SKM-1 treated with dmso at 0.1 percent for 144 hours (cell line): ENCODE measurements at regions not wholly inside any gene's neighbourhood (a gene's known extent, or its start where the extent isn't known, plus 50 kb on each side); places are given as distances from the start of the nearest gene placed in this dataset.

Experiments used
- DNase-seq: peaks from one replicate; lab custom pipeline; 2025; ENCODE audit not compliant: unreplicated experiment; lab: John Stamatoyannopoulos, UW

GRCh38 chr4:36921476-36922216, 322.9 kb upstream of the NWD2 start:
- DNase-seq = no peak

DNA sequence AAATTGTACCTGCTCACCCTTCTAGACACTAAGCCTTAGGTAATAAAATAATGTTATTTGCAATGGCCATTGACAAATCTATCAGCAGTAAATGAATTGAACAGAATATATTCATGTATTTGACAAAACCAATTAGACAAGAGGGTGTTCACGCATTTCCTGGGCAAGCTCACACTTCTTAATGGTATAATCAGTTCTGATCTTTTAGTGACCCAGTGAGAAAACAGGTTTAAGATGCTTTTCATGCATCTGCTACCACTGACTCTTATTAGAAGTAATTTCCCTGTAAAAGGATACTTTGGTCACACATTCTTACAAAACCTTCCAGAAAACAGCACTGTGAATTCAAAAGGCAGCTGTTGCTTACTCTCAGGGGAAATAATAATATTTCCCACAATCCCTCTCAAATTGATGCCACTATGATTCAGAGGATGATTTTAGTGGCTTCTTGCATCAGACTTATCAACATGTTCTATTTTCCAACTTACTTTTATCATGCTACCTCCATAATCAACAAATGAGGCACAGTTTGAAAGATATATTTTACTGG, 313.9 kb upstream of the NWD2 start:
- DNase-seq = no peak

DNA sequence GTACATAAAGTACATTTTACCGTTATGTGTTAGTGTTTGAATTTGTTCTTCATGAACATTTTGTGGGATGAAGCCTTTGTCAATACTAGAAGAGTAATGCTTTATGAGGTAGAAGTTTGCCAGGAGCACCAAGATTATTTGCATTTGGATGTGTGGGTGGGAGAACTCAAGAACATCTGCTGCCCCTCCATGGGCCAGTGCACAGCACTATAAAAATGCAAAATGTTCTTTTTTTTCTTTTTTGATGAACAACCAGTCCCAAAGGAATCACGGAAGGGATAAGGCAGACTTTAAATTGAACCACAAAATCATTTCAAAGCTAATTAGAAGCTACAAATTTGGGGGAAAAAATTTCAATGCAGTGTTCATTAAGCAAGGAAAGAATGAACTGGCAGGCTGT, 300.3 kb upstream of the NWD2 start:
- DNase-seq = no peak

GRCh38 chr4:36961420-36961819, 283.1 kb upstream of the NWD2 start:
- DNase-seq = no peak

GRCh38 chr4:36966756-36967460, 277.6 kb upstream of the NWD2 start:
- DNase-seq = no peak

DNA sequence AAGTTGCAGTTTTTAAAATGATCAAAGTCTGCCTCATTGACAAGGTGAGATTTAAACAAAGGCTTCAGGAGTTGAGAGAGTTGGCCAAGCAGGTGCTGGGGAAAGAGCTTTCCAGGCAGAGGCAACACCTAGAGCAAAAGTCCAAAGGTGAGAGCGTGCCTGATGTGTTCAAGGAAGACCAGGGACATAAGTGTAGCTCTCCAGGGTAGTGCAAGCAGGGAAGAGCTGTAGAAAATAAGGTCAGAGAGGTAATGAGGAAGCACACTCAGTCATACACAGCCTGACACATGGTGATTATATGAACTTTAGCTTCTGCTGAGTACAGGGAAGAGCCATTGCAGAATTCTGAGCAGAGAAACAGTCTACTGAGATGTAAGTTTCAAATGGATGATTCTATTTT, 265.0 kb upstream of the NWD2 start:
- DNase-seq = no peak

DNA sequence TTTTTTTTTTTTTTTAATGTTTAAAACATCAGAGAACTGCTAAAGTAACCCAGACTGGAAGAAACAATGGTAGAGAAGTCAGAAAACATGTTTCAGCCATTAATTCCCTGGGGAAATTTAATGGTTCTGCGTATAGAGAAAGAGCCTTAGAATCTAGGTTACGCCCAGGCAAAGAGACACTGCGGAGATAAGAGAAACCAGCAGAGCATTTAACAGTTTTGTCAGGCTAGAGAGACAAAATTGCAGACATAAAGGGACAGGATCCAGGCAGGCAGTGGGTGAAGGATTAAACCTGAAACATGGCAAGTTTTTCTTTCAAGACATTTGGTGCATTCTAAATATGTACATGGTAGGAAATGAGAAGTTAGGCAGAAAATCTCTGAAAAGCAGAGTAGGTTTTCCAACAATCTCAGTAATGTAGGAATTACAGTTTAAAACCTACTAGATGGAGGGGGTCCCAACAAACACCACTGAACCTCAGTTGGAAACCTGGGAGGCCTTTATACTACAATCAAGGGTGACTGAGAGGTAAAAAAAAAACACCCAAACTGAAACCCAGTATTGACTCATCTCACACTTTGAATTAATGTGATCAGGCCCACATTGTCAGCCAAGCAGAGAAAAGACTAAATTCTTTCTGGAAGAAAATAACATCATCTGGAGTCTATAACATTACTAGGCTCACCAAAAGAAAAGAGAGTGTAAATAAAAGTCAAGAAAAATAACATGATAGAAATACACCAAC, 254.2 kb upstream of the NWD2 start:
- no peak for DNase-seq

- DNase-seq = no peak
Measured at GRCh38 chr4:36997727-36998126, 246.8 kb upstream of the NWD2 start.

- no peak for DNase-seq
Measured at GRCh38 chr4:37000281-37000680, 244.3 kb upstream of the NWD2 start.

- no peak for DNase-seq
Measured at GRCh38 chr4:37001688-37002436, 242.7 kb upstream of the NWD2 start.

GRCh38 chr4:37002625-37003024, 241.9 kb upstream of the NWD2 start:
- DNase-seq = no peak

DNA sequence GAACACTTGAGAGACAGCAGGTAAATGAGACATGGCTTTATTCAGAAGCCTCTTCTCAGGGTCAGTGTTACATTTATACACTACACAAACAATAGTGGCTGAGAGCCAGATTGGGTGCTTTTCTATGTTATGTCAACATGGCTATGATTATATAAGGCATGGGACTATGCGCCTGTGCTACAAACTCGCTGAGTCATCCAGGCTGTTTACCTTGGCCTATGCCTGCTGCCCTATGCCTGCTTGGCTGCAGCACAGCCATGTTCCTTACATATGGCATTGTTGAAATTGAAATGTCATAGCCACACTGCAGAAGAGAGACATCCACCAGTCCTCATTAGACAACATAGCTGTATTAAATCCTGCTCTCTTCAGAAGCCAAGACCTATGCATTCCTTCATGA, 236.3 kb upstream of the NWD2 start:
- DNase-seq = no peak

GRCh38 chr4:37014584-37014983, 230.0 kb upstream of the NWD2 start:
- DNase-seq = no peak

DNA sequence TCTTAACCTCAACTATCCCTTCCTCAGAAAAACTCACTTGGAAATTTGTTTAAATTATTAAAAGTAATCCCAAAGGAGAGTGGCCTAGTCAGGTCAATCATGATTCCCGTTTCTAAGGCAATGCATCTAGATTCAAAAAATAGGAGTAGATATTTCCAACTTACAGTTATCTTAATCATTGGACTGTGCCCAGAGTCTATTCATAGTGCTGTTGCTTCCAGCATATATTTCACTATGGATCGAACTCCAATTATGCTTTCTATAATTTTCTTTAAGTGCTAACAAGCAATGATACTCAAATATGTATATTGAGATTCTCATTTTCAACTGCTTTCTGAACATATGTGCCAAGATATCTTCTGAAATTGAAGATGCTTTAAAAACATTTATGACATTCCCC, 229.2 kb upstream of the NWD2 start:
- no peak for DNase-seq

DNA sequence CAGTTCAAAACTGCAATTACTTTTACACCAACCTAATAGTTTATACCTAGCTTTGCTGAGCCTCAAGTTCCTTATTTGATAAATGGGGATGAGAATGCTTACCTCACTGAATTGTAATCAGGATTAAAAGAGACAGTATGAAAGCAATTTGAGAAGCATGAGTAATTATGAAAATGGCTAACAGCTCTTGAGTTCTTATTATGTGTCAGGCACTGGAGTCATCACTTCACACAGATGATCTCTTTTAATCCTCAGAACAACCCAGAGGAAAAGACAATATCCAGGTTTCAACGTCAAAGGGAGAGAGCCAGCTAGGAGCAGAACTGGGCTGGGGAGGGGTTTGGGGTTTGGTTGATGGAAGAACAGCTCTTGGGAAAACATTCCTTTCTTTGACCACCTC, 221.0 kb upstream of the NWD2 start:
- no peak for DNase-seq

DNA sequence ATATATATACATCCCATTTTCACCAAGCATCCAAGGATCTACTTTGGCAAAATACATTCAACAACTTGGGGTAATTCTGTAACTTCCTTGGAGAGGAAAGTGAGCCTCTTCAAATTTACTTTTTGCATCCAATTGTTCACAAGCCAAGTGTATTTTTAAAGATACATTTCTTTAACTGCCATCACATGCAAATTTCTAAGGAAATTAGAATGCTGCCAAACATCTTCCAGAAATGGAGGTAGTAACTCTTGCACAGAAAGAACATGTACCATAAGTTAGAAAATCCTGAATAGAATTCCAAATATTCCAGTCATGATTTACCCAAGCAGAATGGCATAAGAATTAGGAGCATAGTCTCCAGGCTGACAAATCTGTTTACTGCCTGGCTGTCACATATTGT, 220.5 kb upstream of the NWD2 start:
- DNase-seq = no peak

- no peak for DNase-seq
Measured at GRCh38 chr4:37040816-37041215, 203.7 kb upstream of the NWD2 start.

GRCh38 chr4:37043342-37043741, 201.2 kb upstream of the NWD2 start:
- DNase-seq = no peak

DNA sequence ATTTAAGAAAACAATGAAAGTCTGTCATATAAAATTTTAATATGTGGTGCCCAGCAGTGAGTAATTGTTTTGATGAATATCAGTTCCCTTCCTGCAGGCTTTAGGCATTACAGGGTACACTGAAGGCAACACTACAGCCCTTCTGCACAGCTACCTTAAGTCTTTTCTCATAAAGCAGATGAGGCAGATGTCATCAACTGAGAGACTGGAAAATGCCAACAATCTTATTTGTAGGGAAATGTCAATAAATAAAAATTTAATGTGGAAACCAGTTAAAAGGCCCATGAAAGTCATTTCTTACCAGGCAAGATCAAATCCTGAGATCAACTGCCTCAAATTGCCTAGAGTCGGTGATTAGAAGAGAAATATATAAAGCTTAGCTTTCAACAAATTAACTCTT, 193.4 kb upstream of the NWD2 start:
- DNase-seq = no peak

- DNase-seq = no peak
Measured at GRCh38 chr4:37051866-37052265, 192.7 kb upstream of the NWD2 start.

DNA sequence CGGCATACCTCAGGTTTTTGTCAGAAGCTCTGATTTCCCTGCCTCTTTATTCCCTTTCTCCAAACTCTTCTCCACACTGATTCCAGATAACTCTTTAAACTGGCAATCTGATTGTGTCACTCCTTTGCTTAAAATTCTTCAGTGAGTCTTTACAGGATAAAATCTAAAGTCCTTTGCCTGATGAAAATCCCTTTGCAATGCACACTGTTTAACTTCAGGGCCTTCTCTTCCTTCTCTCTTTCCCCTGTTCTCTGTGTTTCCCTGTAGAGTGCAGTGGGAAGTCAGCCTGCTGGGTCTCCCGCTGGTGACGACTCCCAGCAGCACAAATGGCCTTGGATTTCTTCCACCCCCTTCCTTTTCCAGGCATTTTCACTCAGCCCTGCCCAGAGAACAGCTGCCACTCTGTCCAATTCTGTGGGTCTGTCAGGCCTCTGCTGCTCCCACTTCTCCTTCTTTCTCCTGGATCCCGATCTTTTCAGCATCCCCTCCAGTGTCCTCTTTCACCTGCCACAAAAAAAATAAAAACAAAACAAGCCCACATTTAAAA, 189.9 kb upstream of the NWD2 start:
- DNase-seq = no peak
